CD4-positive, alpha-beta T cell treated with Interleukin-6 for 4 hours (primary cell): ENCODE measurements at regions not wholly inside any gene's neighbourhood (a gene's known extent, or its start where the extent isn't known, plus 50 kb on each side); places are given as distances from the start of the nearest gene placed in this dataset.
"Not testable (repeated sequence)": the region's sequence is repeated elsewhere in the genome, so short reads cannot be mapped to it uniquely, and the experiment has no call there.

Experiments
- DNase-seq: peaks from one replicate; pipeline ENCODE4 v3.0.0-alpha.2; 2020; ENCODE audit warnings: mixed read lengths

DNA sequence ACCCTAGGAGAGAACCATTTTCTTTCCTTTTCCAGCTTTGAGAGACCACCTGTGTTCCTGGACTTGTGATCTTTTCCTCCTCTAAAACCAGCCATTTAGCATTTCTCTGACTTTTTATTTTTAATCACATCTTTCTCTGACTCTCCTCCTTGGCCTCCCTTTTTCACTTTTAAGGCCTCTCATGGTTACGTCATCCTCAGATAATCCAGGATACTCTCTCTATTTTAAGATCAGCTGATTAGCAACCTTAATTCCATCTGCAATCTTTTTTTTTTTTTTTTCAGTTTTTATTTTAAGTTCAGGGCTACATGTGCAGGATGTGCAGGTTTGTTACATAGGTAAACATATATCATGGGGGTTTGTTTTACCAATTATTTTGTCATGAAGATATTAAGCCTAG, 54.0 kb downstream of the RFPL4B start:
- DNase-seq = no peak

DNA sequence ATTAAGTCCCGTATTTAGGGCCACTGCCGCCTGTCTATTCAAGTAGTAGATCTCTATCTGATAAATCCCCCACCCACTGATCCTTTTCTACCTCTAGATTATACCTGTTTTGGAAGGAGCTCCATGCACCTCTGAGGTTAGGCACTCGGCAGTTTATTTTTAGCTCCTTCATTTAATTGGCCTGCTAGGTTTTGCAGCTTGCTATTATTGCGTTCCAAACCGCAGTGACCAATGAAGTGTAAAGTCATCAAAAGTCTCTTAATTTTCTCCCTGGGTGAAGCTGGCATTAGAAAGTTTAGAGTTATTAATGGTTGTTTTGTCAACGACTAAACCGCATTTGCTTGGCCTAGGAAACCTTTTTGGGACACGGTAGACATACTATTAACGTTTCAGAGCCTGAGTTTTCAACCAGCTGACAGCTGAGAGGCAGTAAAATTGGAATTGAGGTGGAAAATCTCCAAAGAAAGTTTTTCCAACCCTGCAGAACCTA, 60.0 kb downstream of the RFPL4B start:
- no peak for DNase-seq

DNA sequence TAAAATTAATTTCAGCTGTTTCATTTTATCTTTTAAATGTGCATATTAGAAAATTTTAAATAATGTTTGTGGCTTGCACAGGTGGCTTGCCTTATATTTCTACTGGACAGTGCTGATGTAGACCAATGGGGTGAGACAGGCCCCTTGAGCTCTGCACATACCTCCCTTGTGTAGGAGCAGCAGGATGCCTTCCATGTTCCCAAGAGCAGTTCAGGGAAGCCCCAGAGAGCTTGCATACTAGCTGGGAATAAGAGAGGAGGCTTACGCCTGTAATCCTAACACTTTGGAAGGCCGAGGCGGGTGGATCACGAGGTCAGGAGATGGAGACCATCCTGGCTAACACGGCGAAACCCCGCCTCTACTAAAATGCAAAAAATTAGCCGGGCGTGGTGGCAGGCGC, 61.4 kb downstream of the RFPL4B start:
- no peak for DNase-seq

DNA sequence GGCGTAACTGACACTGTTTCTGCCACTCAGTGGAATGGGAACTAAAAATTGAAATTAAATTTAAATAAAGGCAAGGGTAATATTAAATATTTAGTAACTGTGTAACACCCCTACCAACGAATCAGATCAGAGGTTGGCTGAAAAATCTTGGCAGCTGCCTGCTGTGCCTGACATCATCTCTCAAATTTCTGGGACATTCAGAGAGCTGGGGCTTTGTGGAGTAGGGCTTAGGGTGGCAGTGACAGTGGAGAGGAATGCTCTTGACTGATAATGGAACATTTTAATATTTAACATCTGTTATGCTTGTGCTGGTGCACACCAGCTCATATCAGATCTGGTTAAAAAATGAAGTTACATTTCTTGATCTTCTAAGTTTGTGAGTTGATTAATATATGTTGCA, 62.2 kb downstream of the RFPL4B start:
- DNase-seq = no peak

DNA sequence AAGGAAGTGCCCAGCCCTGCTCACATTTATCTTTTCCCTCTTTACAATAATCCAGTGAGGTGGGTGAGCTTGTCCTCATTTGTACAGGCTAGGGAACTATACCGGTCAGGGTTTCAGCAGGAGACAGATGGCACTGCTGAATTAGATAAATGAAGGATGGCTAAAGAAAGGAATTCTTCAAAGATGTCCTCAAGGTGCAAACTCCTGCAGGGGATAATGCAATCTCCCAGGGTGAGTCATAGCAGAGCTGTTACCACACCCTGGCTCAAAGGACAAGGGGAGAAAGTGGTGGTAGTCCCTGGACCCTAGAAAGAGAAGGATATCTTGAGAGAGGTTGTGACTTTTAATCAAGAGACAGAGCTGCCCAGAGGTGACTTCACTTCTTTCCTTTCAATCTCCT, 66.7 kb downstream of the RFPL4B start:
- no peak for DNase-seq

DNA sequence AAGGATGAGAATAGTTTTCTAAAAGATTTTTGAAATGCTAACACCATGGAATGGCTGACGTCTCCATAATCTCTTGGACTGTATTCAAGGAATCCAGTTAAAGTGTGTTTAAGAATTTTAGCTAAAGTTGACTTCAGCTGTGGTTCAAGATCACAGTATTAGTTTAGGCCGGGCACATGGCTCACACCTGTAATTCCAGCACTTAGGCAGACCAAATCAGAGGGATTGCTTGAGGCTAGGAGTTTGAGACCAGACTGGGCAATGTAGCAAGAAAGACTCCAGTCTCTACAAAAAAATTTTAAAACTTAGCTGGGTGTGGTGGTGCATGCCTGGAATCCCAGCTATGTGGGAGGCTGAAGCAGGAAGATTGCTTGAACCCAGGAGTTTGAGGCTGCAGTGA, 68.2 kb downstream of the RFPL4B start:
- no peak for DNase-seq

DNA sequence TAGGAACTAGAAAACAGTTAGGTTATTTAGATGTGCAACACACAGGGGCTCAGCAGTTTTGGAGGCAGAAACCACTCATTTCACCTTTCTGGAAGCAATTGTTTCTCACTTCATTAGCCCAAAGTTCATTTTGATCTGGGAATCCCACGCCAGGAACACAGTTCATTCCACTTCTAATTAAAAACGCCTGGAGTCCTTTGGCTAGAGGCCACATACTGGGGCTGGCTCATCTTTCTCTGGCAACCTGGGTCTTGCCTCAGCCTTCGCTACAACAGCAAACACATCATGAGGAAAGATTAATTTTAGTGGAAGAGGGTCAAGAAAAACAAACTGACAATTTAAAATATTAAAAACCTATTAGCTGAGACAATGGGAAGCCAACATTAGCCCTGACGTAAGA, 69.7 kb downstream of the RFPL4B start:
- no peak for DNase-seq

DNA sequence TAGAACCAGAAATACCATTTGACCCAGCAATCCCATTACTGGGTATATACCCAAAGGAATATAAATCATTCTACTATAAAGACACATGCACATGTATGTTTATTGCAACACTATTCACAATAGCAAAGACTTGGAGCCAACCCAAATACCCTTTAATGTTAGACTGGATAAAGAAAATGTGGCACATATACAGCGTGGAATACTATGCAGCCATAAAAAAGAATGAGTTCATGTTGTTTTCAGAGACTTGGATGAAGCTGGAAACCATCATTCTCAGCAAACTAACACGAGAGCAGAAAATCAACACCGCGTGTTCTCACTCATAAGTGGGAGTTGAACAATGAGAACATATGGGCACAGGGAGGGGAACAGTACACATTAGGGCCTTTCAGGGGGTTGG, 79.9 kb downstream of the RFPL4B start:
- DNase-seq = not testable (repeated sequence)

DNA sequence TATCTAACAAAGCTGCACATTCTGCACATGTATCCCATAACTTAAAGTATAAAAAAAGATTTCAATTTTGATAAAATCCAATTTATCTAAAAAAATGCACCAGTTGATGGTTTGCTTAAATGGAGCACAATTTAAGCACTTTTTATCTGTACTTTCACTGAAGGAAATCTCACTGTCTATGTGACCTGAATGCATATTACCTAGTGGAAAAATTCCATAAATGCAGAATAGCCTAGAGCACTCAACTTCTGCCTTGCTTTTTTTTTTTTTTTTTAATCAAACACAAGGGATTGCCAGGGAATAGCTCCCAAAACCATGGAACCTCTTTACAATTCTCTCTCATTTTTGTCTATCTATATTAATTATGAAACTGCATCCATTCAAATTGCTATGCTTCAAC, 80.4 kb downstream of the RFPL4B start:
- DNase-seq = no peak

DNA sequence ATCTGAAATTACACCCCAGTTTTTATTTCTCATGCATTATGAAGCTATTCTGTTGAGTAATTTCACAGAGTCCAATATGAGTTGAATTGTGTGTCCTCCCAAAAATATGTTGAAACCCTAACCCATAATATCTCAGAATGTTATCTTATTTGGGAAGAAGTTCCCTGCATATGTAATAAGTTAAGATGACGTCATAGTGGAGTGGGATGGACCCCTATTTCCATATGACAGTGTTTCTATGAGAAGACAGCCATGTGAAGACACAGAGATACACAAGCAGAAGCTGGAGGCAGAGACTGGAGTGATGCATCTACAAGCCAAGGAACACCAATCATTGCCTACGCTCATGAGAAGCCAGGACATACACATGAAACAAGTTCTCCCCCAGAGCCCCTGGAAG, 81.3 kb downstream of the RFPL4B start:
- DNase-seq = no peak

DNA sequence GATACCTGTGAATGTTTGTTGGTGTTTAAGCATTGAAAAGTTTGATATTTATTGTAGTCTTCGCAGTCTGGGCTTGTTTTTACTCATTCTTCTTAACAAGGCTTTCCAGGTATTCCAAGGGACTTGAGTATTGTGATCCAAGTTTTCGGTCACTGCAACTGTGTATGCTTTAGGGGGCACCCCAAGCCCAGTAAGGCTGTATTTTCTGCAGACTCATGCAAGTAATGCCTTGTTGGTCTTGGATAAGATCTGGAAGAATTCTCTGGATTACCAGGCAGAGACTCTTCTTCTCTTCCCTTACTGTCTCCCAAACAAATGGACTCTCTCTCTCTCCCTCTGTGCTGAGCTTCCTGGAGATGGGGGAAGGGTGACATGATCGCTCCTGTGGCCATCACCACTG, 82.1 kb downstream of the RFPL4B start:
- no peak for DNase-seq

DNA sequence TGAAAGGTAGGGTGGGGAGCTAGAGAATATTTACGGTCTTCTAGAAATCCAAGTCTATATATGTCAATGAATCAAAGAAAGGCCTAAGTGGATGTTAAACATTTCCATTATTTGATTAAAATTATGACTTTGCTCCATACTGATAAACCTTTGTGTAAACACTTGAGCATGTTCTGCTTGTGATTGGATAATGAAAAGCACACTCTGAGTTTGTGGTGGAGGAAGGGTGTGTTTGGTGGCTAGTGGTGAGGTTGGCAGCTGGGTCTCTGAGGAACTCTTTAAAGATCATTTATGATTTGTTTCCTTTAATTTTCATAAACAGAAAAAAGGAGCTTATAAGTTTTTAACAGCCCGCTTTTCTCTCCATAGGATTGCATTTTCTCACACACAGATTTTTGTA, 84.7 kb downstream of the RFPL4B start:
- no peak for DNase-seq

DNA sequence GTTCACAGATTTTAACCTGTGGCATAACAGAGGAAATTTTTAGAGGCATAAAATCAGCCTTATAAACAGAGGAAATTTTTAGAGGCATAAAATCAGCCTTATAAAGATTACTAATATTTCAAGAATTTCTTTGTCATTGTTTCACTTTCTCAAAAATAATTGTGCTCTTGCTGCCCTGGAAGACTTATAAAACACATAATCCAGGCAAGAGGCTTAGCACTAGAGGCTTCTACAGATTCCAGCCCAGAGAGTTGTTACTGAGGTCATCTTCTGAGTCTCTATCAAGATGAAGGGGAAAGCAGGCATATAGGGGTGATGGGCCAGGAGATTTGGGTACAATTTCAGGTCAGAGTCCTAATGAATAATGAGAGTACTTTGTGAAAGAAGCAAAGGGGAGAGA, 85.7 kb downstream of the RFPL4B start:
- no peak for DNase-seq

DNA sequence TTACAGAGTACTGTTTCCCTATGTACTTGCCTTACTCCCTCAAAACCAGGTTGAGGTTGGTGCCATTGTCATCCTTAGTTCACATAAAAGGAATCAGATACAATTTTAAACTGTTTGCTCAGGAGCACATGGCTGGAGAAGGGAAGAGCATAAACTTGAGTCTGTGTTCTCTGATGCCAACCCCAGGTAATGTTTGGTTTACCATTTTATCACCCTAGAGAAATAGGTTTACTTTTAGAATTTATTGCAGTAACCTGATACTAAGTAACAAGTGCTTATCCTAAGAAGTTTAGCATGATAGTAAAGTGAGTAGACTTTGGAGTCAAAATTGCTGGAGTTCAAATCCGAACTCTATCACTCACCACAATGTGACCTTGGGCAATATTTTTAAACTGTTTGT, 86.3 kb downstream of the RFPL4B start:
- DNase-seq = no peak

DNA sequence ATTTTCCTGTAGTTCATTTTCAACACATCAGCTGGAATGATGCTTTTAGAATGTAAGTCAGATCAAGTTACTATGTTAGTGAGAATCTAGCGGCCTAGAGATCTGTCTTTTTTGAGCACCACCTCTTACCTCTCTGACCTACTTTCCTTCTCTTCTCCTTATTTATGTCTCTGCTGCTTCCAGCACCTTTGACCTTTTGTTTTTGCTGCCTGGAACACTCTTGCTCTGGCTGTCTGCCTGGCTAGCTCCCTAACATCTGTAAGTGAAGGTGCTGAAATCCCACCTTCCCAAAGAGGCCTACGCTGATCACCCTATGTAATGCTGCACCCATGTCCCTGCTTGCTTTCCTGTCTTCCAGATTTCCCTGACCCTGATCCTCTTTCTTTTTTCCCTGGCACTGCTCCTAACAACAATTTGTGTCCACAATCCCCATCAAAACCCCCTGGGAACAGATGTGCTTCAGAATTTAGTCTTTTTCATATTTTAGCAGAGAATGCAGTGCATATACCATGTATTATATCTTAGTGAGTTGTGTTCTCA, 87.8 kb downstream of the RFPL4B start:
- DNase-seq = no peak

DNA sequence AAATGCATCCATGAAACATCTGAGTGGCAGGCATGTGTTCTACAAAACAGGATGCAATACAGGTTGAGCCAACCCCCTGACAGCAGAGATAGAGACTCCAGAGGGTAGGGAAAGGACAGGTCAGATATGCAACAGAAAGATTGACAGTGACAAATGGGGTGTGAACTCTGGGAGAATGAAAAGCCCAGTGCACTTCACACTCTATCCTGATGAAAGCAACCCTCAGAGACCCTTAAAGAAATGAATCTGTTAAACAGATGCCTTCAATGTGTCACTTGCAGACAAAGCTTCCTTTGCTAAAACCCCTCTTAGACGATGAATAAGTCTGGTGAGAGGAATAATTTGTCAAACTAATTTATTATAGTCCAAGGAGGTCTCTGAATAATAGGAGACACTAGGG, 89.9 kb downstream of the RFPL4B start:
- no peak for DNase-seq

DNA sequence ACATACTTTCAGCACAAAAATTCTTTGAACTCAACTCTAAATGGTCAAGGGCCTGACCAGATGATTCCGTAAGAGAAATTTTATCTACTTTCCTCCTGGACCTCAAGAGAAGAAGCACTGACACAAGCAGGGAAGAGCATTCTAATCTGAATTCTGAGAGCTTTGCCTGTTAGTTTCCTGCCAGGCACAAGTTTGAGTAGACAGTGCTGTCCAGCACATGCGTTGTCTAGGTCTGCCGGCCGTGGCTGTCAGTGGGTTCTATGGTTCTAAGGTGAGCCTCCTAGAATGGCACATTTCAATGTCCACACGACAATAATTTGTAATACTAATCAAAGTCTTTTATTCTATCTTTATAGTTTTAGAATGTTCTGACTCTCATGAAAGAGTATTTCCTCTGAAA, 91.9 kb downstream of the RFPL4B start:
- no peak for DNase-seq

DNA sequence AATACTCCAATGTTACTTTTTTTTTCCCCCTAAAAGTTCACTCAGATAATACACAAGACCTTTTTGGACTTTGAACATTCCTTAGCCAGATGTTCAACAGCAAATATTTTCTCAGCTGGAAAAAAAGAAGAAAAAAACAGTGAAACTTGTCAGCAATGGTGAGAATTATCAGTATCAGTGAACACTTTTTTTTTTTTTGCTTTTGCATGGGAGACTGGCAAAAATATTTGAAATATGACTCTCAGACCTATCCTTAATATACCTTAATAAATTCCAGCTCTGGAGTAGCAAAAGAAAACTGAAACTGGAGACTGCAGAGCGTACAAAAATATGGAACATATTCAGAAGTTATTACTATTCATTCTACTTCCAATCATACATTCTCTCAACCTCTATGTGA, 92.3 kb downstream of the RFPL4B start:
- DNase-seq = no peak

DNA sequence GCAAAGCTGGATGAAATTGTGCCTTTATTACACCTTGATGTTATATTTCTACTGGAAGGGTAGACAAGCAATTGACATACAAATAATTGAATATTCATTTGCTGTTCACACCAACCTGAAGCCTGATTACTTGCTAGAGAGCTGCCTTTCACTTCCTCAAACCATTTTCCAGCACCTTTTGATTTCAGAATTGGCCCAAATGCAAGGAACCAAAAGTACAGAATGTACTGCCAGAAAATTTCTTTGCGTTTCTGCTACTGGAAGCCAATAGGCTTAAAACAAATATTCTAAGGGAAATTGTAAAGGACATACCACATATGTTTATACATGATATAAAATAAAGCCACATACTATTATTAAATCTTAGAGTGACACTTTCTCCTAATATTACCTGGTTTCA, 94.5 kb downstream of the RFPL4B start:
- DNase-seq = no peak

DNA sequence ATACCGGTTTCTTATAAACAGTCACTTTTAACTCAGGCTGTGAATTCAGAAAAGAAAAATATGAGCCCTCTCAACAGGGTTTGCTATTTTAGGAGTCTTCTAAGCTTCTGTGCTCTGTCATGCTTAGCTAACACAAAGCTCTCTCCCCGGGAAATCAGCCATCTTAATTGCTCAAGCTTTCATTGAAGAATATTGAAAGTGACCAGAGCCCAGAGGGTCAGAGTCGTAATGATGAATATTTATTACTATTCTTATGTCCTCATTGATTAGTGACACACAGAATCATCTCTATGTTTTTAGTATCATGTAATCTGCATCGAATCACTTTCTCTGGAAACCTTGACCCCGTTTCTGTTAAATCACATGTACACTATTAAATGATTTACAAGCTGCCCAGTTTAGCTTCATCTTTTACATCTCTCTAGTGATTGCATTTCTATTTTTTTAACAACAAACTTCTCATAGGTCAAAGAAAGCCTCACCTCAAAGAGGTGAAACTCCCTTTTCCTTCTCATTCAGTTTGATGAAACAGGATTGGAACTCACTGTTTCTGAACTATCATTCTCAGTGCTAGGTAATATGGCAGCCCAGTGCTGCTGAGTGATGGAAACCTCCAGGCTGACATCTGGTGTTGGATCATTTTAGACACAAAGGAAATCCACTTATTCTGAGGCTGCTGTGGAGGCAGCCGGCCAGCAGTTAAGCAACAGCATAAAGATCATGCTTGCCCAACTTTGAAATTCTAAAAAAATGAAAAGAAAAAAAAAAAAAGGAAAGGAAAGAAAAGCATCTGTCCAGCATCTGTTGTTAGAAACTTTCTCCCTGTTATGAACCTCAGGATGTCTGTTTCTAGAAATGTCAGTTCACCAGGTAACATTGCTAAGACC, 96.3 kb downstream of the RFPL4B start:
- no peak for DNase-seq

DNA sequence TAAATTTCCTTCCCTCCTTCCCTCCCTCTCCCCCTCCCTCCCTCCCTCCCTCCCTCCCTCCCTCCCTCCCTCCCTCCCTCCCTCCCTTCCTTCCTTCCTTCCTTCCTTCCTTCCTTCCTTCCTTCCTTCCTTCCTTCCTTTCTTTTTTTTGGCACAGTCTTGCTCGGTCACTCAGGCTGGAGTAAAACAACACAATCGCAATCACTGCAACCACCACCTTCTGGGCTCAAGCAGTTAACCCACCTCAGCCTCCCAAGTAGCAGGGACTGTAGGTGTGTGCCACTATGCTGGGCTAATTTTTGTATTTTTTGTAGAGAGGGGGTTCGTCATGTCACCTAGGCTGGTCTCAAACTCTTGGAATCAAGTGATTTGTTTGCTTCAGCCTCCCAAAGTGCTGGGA, 101.7 kb downstream of the RFPL4B start:
- DNase-seq = not testable (repeated sequence)

DNA sequence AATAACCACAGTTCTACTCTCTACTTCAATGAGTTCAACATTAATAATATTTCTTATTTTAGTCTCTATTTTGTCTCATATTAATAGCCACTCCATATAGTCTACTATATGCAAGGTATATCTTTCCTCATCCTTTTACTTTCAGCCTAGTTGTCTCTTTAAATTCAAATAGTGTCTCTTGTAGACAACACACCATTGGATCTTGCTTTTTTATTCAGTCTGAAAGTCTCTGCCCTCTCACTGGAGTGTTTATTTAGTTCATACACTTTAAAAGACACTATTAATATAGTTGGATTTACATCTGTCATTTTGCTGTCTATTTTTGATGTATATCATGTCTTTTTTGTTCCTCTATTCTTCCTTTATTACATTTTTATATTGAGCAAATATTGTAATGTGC, 103.5 kb downstream of the RFPL4B start:
- DNase-seq = no peak

DNA sequence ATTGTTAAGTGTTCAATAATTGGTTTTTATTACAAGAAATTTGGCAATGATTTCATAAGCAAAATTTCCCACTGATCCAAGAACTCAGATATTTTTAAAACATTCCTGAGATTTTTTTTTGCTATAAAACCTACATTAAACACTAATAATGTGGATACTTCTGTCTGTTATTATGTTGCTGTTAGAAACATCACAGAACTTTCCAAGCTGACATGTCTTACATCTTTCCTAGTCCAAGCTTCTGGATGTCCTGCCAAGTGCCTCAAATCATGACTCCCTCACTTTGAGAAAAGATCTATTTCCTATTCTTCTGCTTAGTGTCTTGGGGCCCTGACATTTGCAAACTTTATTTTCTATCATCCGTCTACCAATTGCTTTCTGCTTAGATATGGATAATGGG, 110.8 kb downstream of the RFPL4B start:
- DNase-seq = no peak

DNA sequence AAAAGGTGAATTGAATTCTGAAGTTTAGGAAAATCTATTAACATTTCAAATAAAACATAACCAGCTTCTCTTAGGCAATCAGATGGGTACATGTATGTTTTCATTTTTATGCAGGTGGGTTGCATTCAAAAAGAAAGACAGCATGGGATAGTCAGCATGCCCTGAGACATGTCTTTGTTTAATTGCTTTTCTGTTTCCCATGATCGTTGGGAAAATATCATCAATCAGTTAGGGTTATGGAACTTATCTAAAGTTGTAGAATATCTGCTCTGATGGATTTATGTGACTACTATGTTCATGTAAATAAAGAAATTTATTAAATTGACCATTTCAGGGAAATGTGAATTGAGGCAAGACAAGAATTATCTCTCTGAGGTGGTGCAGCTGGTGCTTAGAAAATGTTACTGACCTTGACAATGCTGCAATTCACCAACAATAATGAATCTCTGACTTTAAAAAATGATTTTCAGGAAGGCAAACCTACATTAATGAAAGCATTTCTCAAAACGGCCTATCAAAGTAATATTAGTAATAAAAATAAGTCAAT, 112.7 kb downstream of the RFPL4B start:
- no peak for DNase-seq
